H1 (cell line): ENCODE measurements at regions not wholly inside any gene's neighbourhood (a gene's known extent, or its start where the extent isn't known, plus 50 kb on each side); places are given as distances from the start of the nearest gene placed in this dataset.

Experiments used
- CTCF ChIA-PET: fragments of 300-600 bp; sonication (Branson Sonifier 250); formaldehyde crosslinking; loops from one replicate; lab custom pipeline; 2021; ENCODE audit not compliant: partially characterized antibody; lab: Charles Lee
- POLR2A ChIA-PET: fragments of 300-600 bp; sonication (Branson Sonifier 250); formaldehyde crosslinking; loops from one replicate; lab custom pipeline; 2021; ENCODE audit warnings: inconsistent platforms; ENCODE audit not compliant: partially characterized antibody; lab: Charles Lee
- DNase-seq, 2 experiments: peaks; one replicate each; pipeline versions ENCODE4 v3.0.0 to v3.0.0-alpha.2; 2010 to 2022; ENCODE audit warnings: low spot score in 2 of 2, low read depth in 1 of 2, mixed read lengths in 1 of 2
- FAIRE-seq: peaks from 2 replicates; lab custom pipeline; 2011; peaks lifted over from hg19 to GRCh38; lab: Jason Lieb, UNC
- H2AFZ ChIP-seq: 2 replicates; pipeline ENCODE4 v1.8.1; 2012; ENCODE audit warnings: low read length, inconsistent platforms
- H2AK5ac ChIP-seq: 2 replicates; pipeline ENCODE4 v1.6.1; 2013; ENCODE audit warnings: low read depth, low read length
- H2BK120ac ChIP-seq: replicated peaks from 2 replicates; pipeline ENCODE3; 2013; ENCODE audit warnings: low read depth, low read length, inconsistent platforms
- H2BK12ac ChIP-seq: 2 replicates; pipeline ENCODE4 v1.6.1; 2013; ENCODE audit warnings: low read depth, low read length
- H2BK15ac ChIP-seq: 2 replicates; pipeline ENCODE4 v1.6.1; 2013; ENCODE audit warnings: low read length
- H2BK20ac ChIP-seq: 2 replicates; pipeline ENCODE4 v1.6.1; 2013; ENCODE audit warnings: low read length
- H2BK5ac ChIP-seq: 2 replicates; pipeline ENCODE4 v1.6.1; 2013; ENCODE audit warnings: low read depth, low read length
- H3K14ac ChIP-seq: 2 replicates; pipeline ENCODE4 v1.6.1; 2013; ENCODE audit warnings: inconsistent platforms; ENCODE audit not compliant: insufficient read length
- H3K18ac ChIP-seq: 2 replicates; pipeline ENCODE4 v1.6.1; 2013; ENCODE audit warnings: low read length; ENCODE audit errors: extremely low read depth
- H3K23ac ChIP-seq: 2 replicates; pipeline ENCODE4 v1.6.1; 2013; ENCODE audit warnings: inconsistent platforms; ENCODE audit not compliant: insufficient read length
- H3K23me2 ChIP-seq: 2 replicates; pipeline ENCODE4 v1.6.1; 2013; ENCODE audit warnings: low read depth, low read length
- H3K27ac ChIP-seq: 2 replicates; pipeline ENCODE4 v1.6.1; 2011; ENCODE audit warnings: low read depth, low read length, inconsistent platforms
- H3K27me3 ChIP-seq, 4 experiments: replicated peaks in 1 of 4; 1 replicate in 1 of 4; 2 replicates in 3 of 4; pipeline versions ENCODE4 v1.6.1 to v1.8.1; 2011 to 2013; ENCODE audit warnings: low read length in 3 of 4, mild to moderate bottlenecking in 3 of 4, inconsistent platforms in 2 of 4, mixed read lengths in 2 of 4, moderate library complexity in 1 of 4; ENCODE audit not compliant: control insufficient read depth in 3 of 4, insufficient read depth in 3 of 4; ENCODE audit errors: extremely low read depth in 1 of 4
- H3K36me3 ChIP-seq, 4 experiments: 2 replicates each; pipeline versions ENCODE4 v1.6.1 to v1.8.1; 2011 to 2013; ENCODE audit warnings: mild to moderate bottlenecking in 4 of 4, low read length in 3 of 4, moderate library complexity in 2 of 4, control low read depth in 1 of 4, inconsistent platforms in 1 of 4; ENCODE audit not compliant: insufficient read depth in 4 of 4, control insufficient read depth in 2 of 4
- H3K4ac ChIP-seq: replicated peaks from 2 replicates; pipeline ENCODE3; 2013; ENCODE audit warnings: low read length, low read depth, mixed read lengths, inconsistent platforms; ENCODE audit not compliant: insufficient read length
- H3K4me1 ChIP-seq, 4 experiments: replicated peaks in 1 of 4; 1 replicate in 1 of 4; 2 replicates in 3 of 4; pipeline versions ENCODE4 v1.6.1 to v1.8.1; 2011 to 2013; ENCODE audit warnings: low read length in 3 of 4, inconsistent platforms in 2 of 4, mixed read lengths in 1 of 4; ENCODE audit not compliant: insufficient read depth in 4 of 4, control insufficient read depth in 3 of 4
- H3K4me2 ChIP-seq, 2 experiments: 2 replicates each; pipeline versions ENCODE4 v1.6.1 to v1.8.1; 2011 to 2013; ENCODE audit warnings: low read depth in 2 of 2, low read length in 2 of 2, control low read depth in 1 of 2, inconsistent platforms in 1 of 2, mild to moderate bottlenecking in 1 of 2; ENCODE audit not compliant: insufficient read depth in 1 of 2
- H3K4me3 ChIP-seq, 4 experiments: fragments of 200-600, 300-600 bp in 1 of 4; sonication (generic), shearing (Covaris generic), sonication (Bioruptor Twin) in 1 of 4; 2 replicates each; pipeline versions ENCODE4 v1.5.1 to v1.8.1; 2011 to 2016; ENCODE audit warnings: low read length in 4 of 4, low read depth in 3 of 4, control low read depth in 2 of 4, inconsistent platforms in 2 of 4, mild to moderate bottlenecking in 2 of 4, mixed read lengths in 1 of 4, moderate library complexity in 1 of 4; ENCODE audit not compliant: insufficient read depth in 2 of 4; ENCODE audit errors: extremely low read depth in 1 of 4
- H3K56ac ChIP-seq: replicated peaks from 2 replicates; pipeline ENCODE3; 2013; ENCODE audit warnings: low read depth, mild to moderate bottlenecking, mixed read lengths, low read length, inconsistent platforms; ENCODE audit not compliant: insufficient read length
- H3K79me1 ChIP-seq: 2 replicates; pipeline ENCODE4 v1.6.1; 2013; ENCODE audit warnings: low read depth, low read length, control low read depth
- H3K79me2 ChIP-seq, 2 experiments: 2 replicates each; pipeline versions ENCODE4 v1.6.1 to v1.8.1; 2012 to 2013; ENCODE audit warnings: low read length in 2 of 2, mild to moderate bottlenecking in 2 of 2, inconsistent platforms in 1 of 2; ENCODE audit not compliant: insufficient read depth in 2 of 2, control insufficient read depth in 1 of 2
- H3K9ac ChIP-seq, 4 experiments: replicated peaks in 1 of 4; 1 replicate in 1 of 4; 2 replicates in 3 of 4; pipeline versions ENCODE4 v1.6.1 to v1.8.1; 2011 to 2013; ENCODE audit warnings: low read depth in 3 of 4, low read length in 3 of 4, control low read depth in 2 of 4, mild to moderate bottlenecking in 2 of 4, moderate library complexity in 2 of 4, inconsistent platforms in 1 of 4; ENCODE audit errors: extremely low read depth in 1 of 4
- H3K9me3 ChIP-seq, 2 experiments: 2 replicates each; pipeline versions ENCODE4 v1.6.1 to v1.8.1; 2012 to 2013; ENCODE audit warnings: mild to moderate bottlenecking in 2 of 2, moderate library complexity in 2 of 2, control low read depth in 1 of 2, inconsistent platforms in 1 of 2, low read depth in 1 of 2, low read length in 1 of 2, mixed read lengths in 1 of 2; ENCODE audit not compliant: insufficient read depth in 2 of 2
- H4K20me1 ChIP-seq, 2 experiments: replicated peaks in 1 of 2; 2 replicates each; pipeline versions ENCODE3 to v1.8.1; 2011 to 2013; ENCODE audit warnings: inconsistent platforms in 2 of 2, low read length in 2 of 2, mild to moderate bottlenecking in 1 of 2; ENCODE audit not compliant: insufficient read depth in 2 of 2, control insufficient read depth in 1 of 2
- H4K5ac ChIP-seq: 2 replicates; pipeline ENCODE4 v1.6.1; 2013; ENCODE audit warnings: low read length, low read depth, mixed read lengths, inconsistent platforms; ENCODE audit not compliant: insufficient read length
- H4K8ac ChIP-seq: 2 replicates; pipeline ENCODE4 v1.8.0; 2013; ENCODE audit warnings: mild to moderate bottlenecking, moderate library complexity, low read length, inconsistent platforms; ENCODE audit not compliant: insufficient read depth; ENCODE audit errors: extremely low read depth
- H4K91ac ChIP-seq: replicated peaks from 2 replicates; pipeline ENCODE3; 2013; ENCODE audit warnings: low read length, mixed read lengths, inconsistent platforms; ENCODE audit not compliant: insufficient read length
- GABPA ChIP-seq: IDR thresholded peaks from 2 replicates; pipeline ENCODE4 v1.6.1; 2011; ENCODE audit warnings: mild to moderate bottlenecking, low read length, moderate library complexity, borderline replicate concordance; ENCODE audit not compliant: insufficient read depth
- KDM4A ChIP-seq: IDR thresholded peaks from one replicate; pipeline ENCODE4 v1.7.1; 2012; ENCODE audit warnings: low read depth, mild to moderate bottlenecking, moderate library complexity, low read length, inconsistent platforms; ENCODE audit not compliant: severe bottlenecking
- RBBP5 ChIP-seq: IDR thresholded peaks from 2 replicates; pipeline ENCODE4 v1.7.1; 2012; ENCODE audit warnings: low read depth, mild to moderate bottlenecking, inconsistent platforms, low read length, moderate library complexity, borderline replicate concordance
- SAP30 ChIP-seq: fragments of 300-600 bp; sonication (generic); IDR thresholded peaks from 2 replicates; pipeline ENCODE4 v1.7.1; 2012; ENCODE audit warnings: low read length, moderate library complexity, mild to moderate bottlenecking, inconsistent platforms; ENCODE audit not compliant: insufficient read depth, insufficient replicate concordance
- WGBS, 2 experiments: shearing (Covaris generic) in 1 of 2; methylation state at CpG; one replicate each; pipeline versions ENCODE4 v1.1.6 to v1.1.7; 2013 to 2015; ENCODE audit warnings: low lambda C conversion rate in 2 of 2, mixed read lengths in 2 of 2, inconsistent platforms in 1 of 2, low coverage in 1 of 2, missing lambda C conversion rate in 1 of 2; ENCODE audit not compliant: insufficient replicate concordance in 2 of 2, insufficient coverage in 1 of 2, insufficient read length in 1 of 2; ENCODE audit errors: extremely low coverage in 1 of 2, missing lambda C conversion rate in 1 of 2; 5-methylcytosine and 5-hydroxymethylcytosine counted together

- Histone ChIP-seq H4K91ac (no peak overlapping the region), H2BK20ac (no peak overlapping the region), H3K23me2 (no peaks in the 10 kb centered on the region), H3K36me3 (no peaks in the 10 kb centered on the region), H3K9me3 (no peaks in the 10 kb centered on the region), H3K4ac (no peak overlapping the region), H3K4me3 (no peak overlapping the region), H3K18ac (no peak overlapping the region), H3K23ac (no peak overlapping the region), H2BK120ac (no peak overlapping the region), H2BK5ac (no peak overlapping the region), H3K56ac (no peak overlapping the region), H3K4me1 (no peaks in the 10 kb centered on the region), H2BK12ac (no peak overlapping the region), H3K27me3 (no peaks in the 10 kb centered on the region), H2AFZ (no peak overlapping the region), H4K5ac (no peak overlapping the region), H3K79me2 (no peaks in the 10 kb centered on the region), H4K8ac (no peak overlapping the region), H3K14ac (no peak overlapping the region), H3K4me2 (no peak overlapping the region), H3K27ac (no peak overlapping the region), H3K9ac (no peak overlapping the region), H2AK5ac (no peak overlapping the region), H2BK15ac (no peak overlapping the region), H4K20me1 (no peaks in the 10 kb centered on the region), H3K79me1 (no peaks in the 10 kb centered on the region)
- no peak for DNase-seq
- no peak for FAIRE-seq
- CTCF ChIA-PET: no interaction called here
- 88% methylated on average over 12 of the region's 12 CpGs; no CpG with 5 or more reads in 1 of the 2 experiments for WGBS, 2 experiments
- POLR2A ChIA-PET: no interaction called here
- TF ChIP-seq SAP30 (no peak), GABPA (no peak), RBBP5 (no peak), KDM4A (no peak)
These were observed 121.3 kb upstream of the PTPN1 start for GRCh38 chr20:50388733-50389437.
